ENCODE measurements at regions not wholly inside any gene's neighbourhood (a gene's known extent, or its start where the extent isn't known, plus 50 kb on each side); places are given as distances from the start of the nearest gene placed in this dataset.

- Histone ChIP-seq H3K79me2 (ENCODE audit: low read length) (no peaks in the 10 kb centered on the region), H3K36me3 (replicated peaks; ENCODE audit: insufficient read depth, low read length) (no peaks in the 10 kb centered on the region), H3K4me3 (ENCODE audit: low read length) (no peak overlapping the region), H3K4me1 (ENCODE audit: low read length) (no peaks in the 10 kb centered on the region), H3K9me3 (replicated peaks; ENCODE audit: insufficient read depth, low read length) (no peaks in the 10 kb centered on the region), H3K4me2 (ENCODE audit: low read depth, low read length) (no peak overlapping the region), H3K27ac (ENCODE audit: low read length) (no peak overlapping the region), H3K27me3 (replicated peaks; ENCODE audit: insufficient read depth, low read length) (no peaks in the 10 kb centered on the region), H3K9me2 (replicated peaks; ENCODE audit: insufficient read depth, low read length) (no peaks in the 10 kb centered on the region), H3F3A (ENCODE audit: insufficient read depth, low read length) (no peaks in the 10 kb centered on the region), H2AFZ (ENCODE audit: low read length) (no peak overlapping the region), H3K9ac (ENCODE audit: low read length) (no peak overlapping the region), H4K20me1 (ENCODE audit: insufficient read depth, low read length) (no peaks in the 10 kb centered on the region)
- DNase-seq, result no peak
- no peak for TF ChIP-seq EZH2 (optimal IDR thresholded peaks at IDR 0.05; ENCODE audit: low read depth, low read length)
- TF ChIP-seq EZH2phosphoT487 (IDR thresholded peaks at IDR 0.05; ENCODE audit: low read length), result no peak
- no peak for TF ChIP-seq CTCF (IDR thresholded peaks at IDR 0.05; ENCODE audit: low read length)
Measured at GRCh38 chr15:38867556-38867955, 302.9 kb upstream of the RASGRP1 start.

- Histone ChIP-seq H2AFZ (ENCODE audit: low read length) (no peak overlapping the region), H3K9me3 (replicated peaks; ENCODE audit: insufficient read depth, low read length) (no peaks in the 10 kb centered on the region), H4K20me1 (ENCODE audit: insufficient read depth, low read length) (no peaks in the 10 kb centered on the region), H3F3A (ENCODE audit: insufficient read depth, low read length) (no peaks in the 10 kb centered on the region), H3K4me3 (ENCODE audit: low read length) (no peak overlapping the region), H3K36me3 (replicated peaks; ENCODE audit: insufficient read depth, low read length) (no peaks in the 10 kb centered on the region), H3K79me2 (ENCODE audit: low read length) (no peaks in the 10 kb centered on the region), H3K4me2 (ENCODE audit: low read depth, low read length) (no peak overlapping the region), H3K27ac (ENCODE audit: low read length) (no peak overlapping the region), H3K9ac (ENCODE audit: low read length) (no peak overlapping the region), H3K27me3 (replicated peaks; ENCODE audit: insufficient read depth, low read length) (no peaks in the 10 kb centered on the region), H3K9me2 (replicated peaks; ENCODE audit: insufficient read depth, low read length) (no peaks in the 10 kb centered on the region), H3K4me1 (ENCODE audit: low read length) (no peaks in the 10 kb centered on the region)
- TF ChIP-seq EZH2phosphoT487 (IDR thresholded peaks at IDR 0.05; ENCODE audit: low read length), result no peak
- no peak for TF ChIP-seq EZH2 (optimal IDR thresholded peaks at IDR 0.05; ENCODE audit: low read depth, low read length)
- TF ChIP-seq CTCF (IDR thresholded peaks at IDR 0.05; ENCODE audit: low read length), result no peak
- no peak for DNase-seq
Measured at GRCh38 chr15:38868326-38869114, 303.9 kb upstream of the RASGRP1 start.

GRCh38 chr15:38871638-38872037 is 307.0 kb upstream of the RASGRP1 start:
- H3K27ac ChIP-seq (ENCODE audit: low read length), result no peak overlapping the region

GRCh38 chr15:38872732-38873131 is 308.1 kb upstream of the RASGRP1 start:
- Histone ChIP-seq H3F3A (ENCODE audit: insufficient read depth, low read length) (no peaks in the 10 kb centered on the region), H3K36me3 (replicated peaks; ENCODE audit: insufficient read depth, low read length) (no peaks in the 10 kb centered on the region), H3K9ac (ENCODE audit: low read length) (no peak overlapping the region), H3K9me2 (replicated peaks; ENCODE audit: insufficient read depth, low read length) (no peaks in the 10 kb centered on the region), H3K4me3 (ENCODE audit: low read length) (no peak overlapping the region), H3K4me1 (ENCODE audit: low read length) (no peaks in the 10 kb centered on the region), H4K20me1 (ENCODE audit: insufficient read depth, low read length) (no peaks in the 10 kb centered on the region), H2AFZ (ENCODE audit: low read length) (no peak overlapping the region), H3K9me3 (replicated peaks; ENCODE audit: insufficient read depth, low read length) (no peaks in the 10 kb centered on the region), H3K27ac (ENCODE audit: low read length) (no peak overlapping the region), H3K79me2 (ENCODE audit: low read length) (no peaks in the 10 kb centered on the region), H3K4me2 (ENCODE audit: low read depth, low read length) (no peak overlapping the region), H3K27me3 (replicated peaks; ENCODE audit: insufficient read depth, low read length) (no peaks in the 10 kb centered on the region)
- DNase-seq, result no peak
- TF ChIP-seq CTCF (IDR thresholded peaks at IDR 0.05; ENCODE audit: low read length) (no peak), EZH2phosphoT487 (IDR thresholded peaks at IDR 0.05; ENCODE audit: low read length) (no peak), EZH2 (optimal IDR thresholded peaks at IDR 0.05; ENCODE audit: low read depth, low read length) (no peak)

More at GRCh38 chr15:38871638-38872037, 307.0 kb upstream of the RASGRP1 start:
- no peak for TF ChIP-seq EZH2 (optimal IDR thresholded peaks at IDR 0.05; ENCODE audit: low read depth, low read length)
- Histone ChIP-seq H4K20me1 (ENCODE audit: insufficient read depth, low read length) (no peaks in the 10 kb centered on the region), H3K4me1 (ENCODE audit: low read length) (no peaks in the 10 kb centered on the region), H3K9me2 (replicated peaks; ENCODE audit: insufficient read depth, low read length) (no peaks in the 10 kb centered on the region), H3K9me3 (replicated peaks; ENCODE audit: insufficient read depth, low read length) (no peaks in the 10 kb centered on the region), H3K9ac (ENCODE audit: low read length) (no peak overlapping the region), H2AFZ (ENCODE audit: low read length) (no peak overlapping the region), H3K79me2 (ENCODE audit: low read length) (no peaks in the 10 kb centered on the region), H3F3A (ENCODE audit: insufficient read depth, low read length) (no peaks in the 10 kb centered on the region), H3K27me3 (replicated peaks; ENCODE audit: insufficient read depth, low read length) (no peaks in the 10 kb centered on the region), H3K4me3 (ENCODE audit: low read length) (no peak overlapping the region), H3K36me3 (replicated peaks; ENCODE audit: insufficient read depth, low read length) (no peaks in the 10 kb centered on the region), H3K4me2 (ENCODE audit: low read depth, low read length) (no peak overlapping the region)
- no peak for DNase-seq

Data from MM.1S (cell line).